ENCODE measurements at regions not wholly inside any gene's neighbourhood (a gene's known extent, or its start where the extent isn't known, plus 50 kb on each side); places are given as distances from the start of the nearest gene placed in this dataset.
A peak's percentile ranks its signal among the peaks of the same experiment; 100 is the strongest.

DNA sequence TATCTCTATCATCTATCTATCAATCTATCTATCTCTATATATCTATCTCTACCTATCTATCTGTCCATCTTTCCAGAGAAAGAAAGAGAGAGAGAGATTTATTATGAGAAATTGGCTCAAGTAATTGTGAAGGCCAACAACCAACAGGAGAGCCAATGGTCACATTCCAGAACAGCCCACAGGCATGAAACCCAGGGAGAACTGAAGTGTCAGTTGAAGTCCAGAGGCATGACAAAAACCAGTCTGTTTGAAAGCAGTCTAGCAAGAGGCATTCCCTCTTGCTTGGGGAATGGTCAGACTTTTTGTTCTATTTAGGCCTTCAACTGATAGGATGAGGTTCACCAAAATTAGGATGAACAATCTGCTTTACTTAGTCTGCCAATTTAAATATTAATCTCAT, 87.6 kb upstream of the PLCXD3 start:
- H3K9me3 Mint-ChIP-seq, result peaks cover 3% of the 10 kb centered on the region
- no peaks in the 10 kb centered on the region for H3K36me3 Mint-ChIP-seq (ENCODE audit: low read depth)
- Histone ChIP-seq H3K36me3 (ENCODE audit: control insufficient read depth, insufficient read depth, low read length) (no peaks in the 10 kb centered on the region), H3K4me3 (ENCODE audit: low read length) (no peak overlapping the region), H3K9me3 (ENCODE audit: control insufficient read depth, low read length) (no peaks in the 10 kb centered on the region), H3K27me3 (ENCODE audit: control insufficient read depth, insufficient read depth, low read length, poor library complexity, severe bottlenecking) (no peaks in the 10 kb centered on the region), H3K4me1 (ENCODE audit: control insufficient read depth, insufficient read depth, low read length) (no peaks in the 10 kb centered on the region), H3K27ac (ENCODE audit: low read depth, low read length) (no peak overlapping the region), H3K9ac (ENCODE audit: extremely low read depth, low read length, poor library complexity, severe bottlenecking) (no peak overlapping the region)
- no peaks in the 10 kb centered on the region for H3K4me1 Mint-ChIP-seq
- TF ChIP-seq CTCF (conservative IDR thresholded peaks at IDR 0.05), result no peak
- no peak overlapping the region for H3K4me3 Mint-ChIP-seq
- no peak overlapping the region for H3K27ac Mint-ChIP-seq
- no peaks in the 10 kb centered on the region for H3K27me3 Mint-ChIP-seq (ENCODE audit: insufficient read depth)
- DNase-seq, result no peak

DNA sequence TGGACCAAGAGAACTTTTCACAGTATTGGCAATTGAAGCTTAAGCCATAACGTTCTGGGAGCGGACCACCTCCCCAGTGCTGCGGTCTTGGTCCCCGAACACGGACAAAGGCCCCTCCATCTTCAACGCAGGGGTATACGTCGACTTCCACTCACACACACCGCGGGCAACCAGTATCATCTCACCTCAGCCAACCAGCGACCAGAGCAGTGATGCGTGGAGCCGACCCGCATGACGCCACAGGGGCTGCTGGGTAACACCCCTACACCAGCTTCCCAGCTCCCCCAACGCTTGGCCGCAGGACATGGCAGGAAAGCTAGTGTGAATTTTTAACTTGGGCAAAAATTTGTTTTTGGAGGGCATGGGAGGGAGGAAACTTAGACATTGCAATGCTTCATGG, 77.3 kb upstream of the PLCXD3 start:
- TF ChIP-seq CTCF (conservative IDR thresholded peaks at IDR 0.05), result no peak
- H3K9me3 ChIP-seq (ENCODE audit: control insufficient read depth, low read length), result no peaks in the 10 kb centered on the region
- H3K4me1 ChIP-seq (ENCODE audit: control insufficient read depth, insufficient read depth, low read length), result no peaks in the 10 kb centered on the region
- peaks cover 2% of the 10 kb centered on the region for H3K27me3 Mint-ChIP-seq (ENCODE audit: insufficient read depth)
- no peak overlapping the region for H3K27ac ChIP-seq (ENCODE audit: low read depth, low read length)
- no peak overlapping the region for H3K27ac Mint-ChIP-seq
- H3K4me1 Mint-ChIP-seq, result no peaks in the 10 kb centered on the region
- H3K4me3 Mint-ChIP-seq, result no peak overlapping the region
- H3K36me3 ChIP-seq (ENCODE audit: control insufficient read depth, insufficient read depth, low read length), result no peaks in the 10 kb centered on the region
- 95 to 97% methylated on average over 13 to 17 of the region's 17 CpGs for WGBS, 2 experiments (ENCODE audit: insufficient coverage in 1 of 2, insufficient read length in 1 of 2)
- H3K4me3 ChIP-seq (ENCODE audit: low read length), result no peak overlapping the region
- DNase-seq, result no peak
- H3K36me3 Mint-ChIP-seq (ENCODE audit: low read depth), result no peaks in the 10 kb centered on the region
- no peaks in the 10 kb centered on the region for H3K9me3 Mint-ChIP-seq
- peaks cover 4% of the 10 kb centered on the region for H3K27me3 ChIP-seq (ENCODE audit: control insufficient read depth, insufficient read depth, low read length, poor library complexity, severe bottlenecking)
- no peak overlapping the region for H3K9ac ChIP-seq (ENCODE audit: extremely low read depth, low read length, poor library complexity, severe bottlenecking)

DNA sequence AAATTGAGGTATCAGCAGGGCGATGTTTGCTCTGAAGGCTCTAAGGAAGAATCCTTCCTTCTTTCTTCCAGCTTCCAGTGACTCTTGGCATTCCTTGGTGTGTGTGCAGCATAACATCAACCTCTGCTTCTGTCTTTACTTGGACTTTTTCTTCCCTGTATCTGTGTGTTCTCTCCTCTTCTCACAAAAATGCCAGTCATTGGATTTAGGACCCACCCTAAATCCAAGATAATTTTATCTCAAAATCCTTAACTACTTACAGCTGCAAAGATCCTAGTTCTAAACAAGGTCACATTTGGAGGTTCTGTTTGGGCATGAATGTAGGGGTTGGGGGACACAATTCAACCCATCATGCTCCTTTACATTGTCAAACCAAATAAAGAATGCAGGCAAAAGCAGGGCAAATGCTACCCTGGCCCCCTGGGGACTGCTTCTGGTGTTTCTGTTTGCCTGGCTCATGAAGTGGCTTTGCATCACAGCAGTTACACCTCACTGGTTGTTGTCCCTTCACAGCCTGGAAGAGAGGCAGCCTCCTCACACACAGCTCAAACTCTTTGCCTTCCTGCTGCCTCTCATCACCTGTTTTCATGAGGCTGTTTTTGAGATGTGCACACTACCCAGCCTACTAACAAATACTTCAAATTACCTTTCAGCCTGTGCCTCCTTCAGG, 64.8 kb upstream of the PLCXD3 start:
- 86 to 100% methylated on average over 1 of the region's 1 CpG for WGBS, 2 experiments (ENCODE audit: insufficient coverage in 1 of 2, insufficient read length in 1 of 2)
- peaks cover 8% of the 10 kb centered on the region for H3K36me3 Mint-ChIP-seq (ENCODE audit: low read depth)

More for the DNA sequence above, 64.8 kb upstream of the PLCXD3 start:
- H3K9me3 Mint-ChIP-seq, result peaks cover 27% of the 10 kb centered on the region
- H3K4me3 ChIP-seq (ENCODE audit: low read length), result peak overlapping the region; percentile 37
- DNase-seq, result peak; percentile 82
- H3K36me3 ChIP-seq (ENCODE audit: control insufficient read depth, insufficient read depth, low read length), result no peaks in the 10 kb centered on the region
- H3K4me1 Mint-ChIP-seq, result peaks cover 53% of the 10 kb centered on the region
- no peak overlapping the region for H3K27ac ChIP-seq (ENCODE audit: low read depth, low read length)
- H3K4me1 ChIP-seq (ENCODE audit: control insufficient read depth, insufficient read depth, low read length), result peaks cover 17% of the 10 kb centered on the region
- no peaks in the 10 kb centered on the region for H3K27me3 ChIP-seq (ENCODE audit: control insufficient read depth, insufficient read depth, low read length, poor library complexity, severe bottlenecking)
- H3K27me3 Mint-ChIP-seq (ENCODE audit: insufficient read depth), result no peaks in the 10 kb centered on the region
- peaks cover 22% of the 10 kb centered on the region for H3K9me3 ChIP-seq (ENCODE audit: control insufficient read depth, low read length)
- H3K27ac Mint-ChIP-seq, result peak overlapping the region; percentile 75
- TF ChIP-seq CTCF (conservative IDR thresholded peaks at IDR 0.05), result peak; percentile 47
- H3K9ac ChIP-seq (ENCODE audit: extremely low read depth, low read length, poor library complexity, severe bottlenecking), result no peak overlapping the region
- no peak overlapping the region for H3K4me3 Mint-ChIP-seq
